H1 (cell line): ENCODE measurements at regions not wholly inside any gene's neighbourhood (a gene's known extent, or its start where the extent isn't known, plus 50 kb on each side); places are given as distances from the start of the nearest gene placed in this dataset.

Source experiments
- BCL11A ChIP-seq, 2 experiments: IDR thresholded peaks; one replicate each; pipeline ENCODE4 v1.6.1; 2011; ENCODE audit warnings: low read depth in 2 of 2, low read length in 2 of 2, mild to moderate bottlenecking in 2 of 2
- GABPA ChIP-seq: IDR thresholded peaks from 2 replicates; pipeline ENCODE4 v1.6.1; 2011; ENCODE audit warnings: mild to moderate bottlenecking, low read length, moderate library complexity, borderline replicate concordance; ENCODE audit not compliant: insufficient read depth
- JUN ChIP-seq: IDR thresholded peaks from 2 replicates; pipeline ENCODE4 v1.6.1; 2011; ENCODE audit warnings: low read depth, mild to moderate bottlenecking, improper control_type of control experiment, low read length
- MAX ChIP-seq: IDR thresholded peaks from 2 replicates; pipeline ENCODE4 v1.6.1; 2012; ENCODE audit warnings: inconsistent platforms
- NRF1 ChIP-seq: IDR thresholded peaks from 2 replicates; pipeline ENCODE4 v1.6.1; 2011; ENCODE audit warnings: mild to moderate bottlenecking, low read depth, low read length, improper control_type of control experiment
- SIN3A ChIP-seq, 2 experiments: IDR thresholded peaks in 1 of 2; conservative IDR thresholded peaks in 1 of 2; 2 replicates each; pipeline ENCODE4 v1.6.1; 2011 to 2012; ENCODE audit warnings: low read length in 2 of 2, improper control_type of control experiment in 1 of 2, low read depth in 1 of 2, mild to moderate bottlenecking in 1 of 2
- TF ChIP-seq, protein P1 (sequence below): fragments of 300-600 bp; sonication (generic); IDR thresholded peaks from 2 replicates; pipeline ENCODE4 v1.7.1; 2012; ENCODE audit warnings: low read length, moderate library complexity, mild to moderate bottlenecking, inconsistent platforms; ENCODE audit not compliant: insufficient replicate concordance

DNA sequence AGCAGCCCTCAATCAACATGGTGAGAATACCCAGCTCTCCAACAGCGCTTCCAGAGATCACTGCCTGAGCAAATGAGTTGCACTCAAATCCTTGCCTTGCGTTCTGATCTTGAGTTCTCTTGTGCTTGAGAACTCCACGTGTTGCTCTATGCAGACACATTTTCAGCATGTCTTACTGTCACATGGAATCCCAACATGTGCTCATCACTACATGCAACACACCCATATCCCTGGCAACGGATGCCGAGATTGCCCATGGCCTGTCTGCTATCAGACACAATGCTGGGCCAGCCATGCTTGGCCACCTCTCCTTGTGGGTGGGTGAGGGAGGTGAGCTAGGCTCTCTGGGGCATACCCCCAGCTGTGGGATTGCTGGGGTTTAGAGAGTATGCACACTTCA lies 91.9 kb upstream of the LDAH start (continued):
- TF ChIP-seq, protein P1, sequence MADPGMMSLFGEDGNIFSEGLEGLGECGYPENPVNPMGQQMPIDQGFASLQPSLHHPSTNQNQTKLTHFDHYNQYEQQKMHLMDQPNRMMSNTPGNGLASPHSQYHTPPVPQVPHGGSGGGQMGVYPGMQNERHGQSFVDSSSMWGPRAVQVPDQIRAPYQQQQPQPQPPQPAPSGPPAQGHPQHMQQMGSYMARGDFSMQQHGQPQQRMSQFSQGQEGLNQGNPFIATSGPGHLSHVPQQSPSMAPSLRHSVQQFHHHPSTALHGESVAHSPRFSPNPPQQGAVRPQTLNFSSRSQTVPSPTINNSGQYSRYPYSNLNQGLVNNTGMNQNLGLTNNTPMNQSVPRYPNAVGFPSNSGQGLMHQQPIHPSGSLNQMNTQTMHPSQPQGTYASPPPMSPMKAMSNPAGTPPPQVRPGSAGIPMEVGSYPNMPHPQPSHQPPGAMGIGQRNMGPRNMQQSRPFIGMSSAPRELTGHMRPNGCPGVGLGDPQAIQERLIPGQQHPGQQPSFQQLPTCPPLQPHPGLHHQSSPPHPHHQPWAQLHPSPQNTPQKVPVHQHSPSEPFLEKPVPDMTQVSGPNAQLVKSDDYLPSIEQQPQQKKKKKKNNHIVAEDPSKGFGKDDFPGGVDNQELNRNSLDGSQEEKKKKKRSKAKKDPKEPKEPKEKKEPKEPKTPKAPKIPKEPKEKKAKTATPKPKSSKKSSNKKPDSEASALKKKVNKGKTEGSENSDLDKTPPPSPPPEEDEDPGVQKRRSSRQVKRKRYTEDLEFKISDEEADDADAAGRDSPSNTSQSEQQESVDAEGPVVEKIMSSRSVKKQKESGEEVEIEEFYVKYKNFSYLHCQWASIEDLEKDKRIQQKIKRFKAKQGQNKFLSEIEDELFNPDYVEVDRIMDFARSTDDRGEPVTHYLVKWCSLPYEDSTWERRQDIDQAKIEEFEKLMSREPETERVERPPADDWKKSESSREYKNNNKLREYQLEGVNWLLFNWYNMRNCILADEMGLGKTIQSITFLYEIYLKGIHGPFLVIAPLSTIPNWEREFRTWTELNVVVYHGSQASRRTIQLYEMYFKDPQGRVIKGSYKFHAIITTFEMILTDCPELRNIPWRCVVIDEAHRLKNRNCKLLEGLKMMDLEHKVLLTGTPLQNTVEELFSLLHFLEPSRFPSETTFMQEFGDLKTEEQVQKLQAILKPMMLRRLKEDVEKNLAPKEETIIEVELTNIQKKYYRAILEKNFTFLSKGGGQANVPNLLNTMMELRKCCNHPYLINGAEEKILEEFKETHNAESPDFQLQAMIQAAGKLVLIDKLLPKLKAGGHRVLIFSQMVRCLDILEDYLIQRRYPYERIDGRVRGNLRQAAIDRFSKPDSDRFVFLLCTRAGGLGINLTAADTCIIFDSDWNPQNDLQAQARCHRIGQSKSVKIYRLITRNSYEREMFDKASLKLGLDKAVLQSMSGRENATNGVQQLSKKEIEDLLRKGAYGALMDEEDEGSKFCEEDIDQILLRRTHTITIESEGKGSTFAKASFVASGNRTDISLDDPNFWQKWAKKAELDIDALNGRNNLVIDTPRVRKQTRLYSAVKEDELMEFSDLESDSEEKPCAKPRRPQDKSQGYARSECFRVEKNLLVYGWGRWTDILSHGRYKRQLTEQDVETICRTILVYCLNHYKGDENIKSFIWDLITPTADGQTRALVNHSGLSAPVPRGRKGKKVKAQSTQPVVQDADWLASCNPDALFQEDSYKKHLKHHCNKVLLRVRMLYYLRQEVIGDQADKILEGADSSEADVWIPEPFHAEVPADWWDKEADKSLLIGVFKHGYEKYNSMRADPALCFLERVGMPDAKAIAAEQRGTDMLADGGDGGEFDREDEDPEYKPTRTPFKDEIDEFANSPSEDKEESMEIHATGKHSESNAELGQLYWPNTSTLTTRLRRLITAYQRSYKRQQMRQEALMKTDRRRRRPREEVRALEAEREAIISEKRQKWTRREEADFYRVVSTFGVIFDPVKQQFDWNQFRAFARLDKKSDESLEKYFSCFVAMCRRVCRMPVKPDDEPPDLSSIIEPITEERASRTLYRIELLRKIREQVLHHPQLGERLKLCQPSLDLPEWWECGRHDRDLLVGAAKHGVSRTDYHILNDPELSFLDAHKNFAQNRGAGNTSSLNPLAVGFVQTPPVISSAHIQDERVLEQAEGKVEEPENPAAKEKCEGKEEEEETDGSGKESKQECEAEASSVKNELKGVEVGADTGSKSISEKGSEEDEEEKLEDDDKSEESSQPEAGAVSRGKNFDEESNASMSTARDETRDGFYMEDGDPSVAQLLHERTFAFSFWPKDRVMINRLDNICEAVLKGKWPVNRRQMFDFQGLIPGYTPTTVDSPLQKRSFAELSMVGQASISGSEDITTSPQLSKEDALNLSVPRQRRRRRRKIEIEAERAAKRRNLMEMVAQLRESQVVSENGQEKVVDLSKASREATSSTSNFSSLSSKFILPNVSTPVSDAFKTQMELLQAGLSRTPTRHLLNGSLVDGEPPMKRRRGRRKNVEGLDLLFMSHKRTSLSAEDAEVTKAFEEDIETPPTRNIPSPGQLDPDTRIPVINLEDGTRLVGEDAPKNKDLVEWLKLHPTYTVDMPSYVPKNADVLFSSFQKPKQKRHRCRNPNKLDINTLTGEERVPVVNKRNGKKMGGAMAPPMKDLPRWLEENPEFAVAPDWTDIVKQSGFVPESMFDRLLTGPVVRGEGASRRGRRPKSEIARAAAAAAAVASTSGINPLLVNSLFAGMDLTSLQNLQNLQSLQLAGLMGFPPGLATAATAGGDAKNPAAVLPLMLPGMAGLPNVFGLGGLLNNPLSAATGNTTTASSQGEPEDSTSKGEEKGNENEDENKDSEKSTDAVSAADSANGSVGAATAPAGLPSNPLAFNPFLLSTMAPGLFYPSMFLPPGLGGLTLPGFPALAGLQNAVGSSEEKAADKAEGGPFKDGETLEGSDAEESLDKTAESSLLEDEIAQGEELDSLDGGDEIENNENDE: no peak
- TF ChIP-seq BCL11A (IDR thresholded peaks at IDR 0.05; ENCODE audit: low read depth in 2 of 2, low read length in 2 of 2): no peak
- no peak for TF ChIP-seq NRF1
- TF ChIP-seq MAX: no peak
- TF ChIP-seq JUN: no peak
- TF ChIP-seq GABPA: no peak
- no peak for TF ChIP-seq SIN3A (conservative IDR thresholded peaks at IDR 0.05 in 1 of 2, IDR thresholded peaks at IDR 0.05 in 1 of 2; ENCODE audit: low read depth in 1 of 2, low read length in 2 of 2)
